HG03354 (cell line): ENCODE measurements at regions not wholly inside any gene's neighbourhood (a gene's known extent, or its start where the extent isn't known, plus 50 kb on each side); places are given as distances from the start of the nearest gene placed in this dataset.

Experiments used
- ATAC-seq: cut with Tn5 transposase; IDR thresholded peaks from one replicate; pipeline ENCODE4 v1.9.1; 2021; ENCODE audit warnings: mild to moderate bottlenecking; ENCODE audit not compliant: unreplicated experiment, poor library complexity, severe bottlenecking

DNA sequence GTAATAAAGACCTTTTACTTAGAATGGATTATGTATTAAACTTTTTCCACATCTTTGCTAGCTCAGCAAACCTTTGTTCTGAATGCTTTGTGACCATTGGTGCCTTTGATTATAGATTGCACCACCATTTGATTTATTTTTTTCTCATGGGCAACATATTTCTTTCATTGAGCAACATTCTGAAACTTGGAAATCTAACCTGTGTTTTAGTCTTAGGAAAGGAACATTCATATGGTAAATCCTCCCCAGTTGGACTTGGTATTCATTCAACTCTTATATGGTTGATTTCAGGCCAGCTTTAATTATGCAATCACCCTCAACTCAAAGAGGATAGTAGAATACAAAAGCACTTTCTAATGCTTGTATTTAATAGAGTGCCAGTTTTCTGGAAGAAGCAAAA lies 1077.9 kb upstream of the ZEB2 start:
- no peak for ATAC-seq

DNA sequence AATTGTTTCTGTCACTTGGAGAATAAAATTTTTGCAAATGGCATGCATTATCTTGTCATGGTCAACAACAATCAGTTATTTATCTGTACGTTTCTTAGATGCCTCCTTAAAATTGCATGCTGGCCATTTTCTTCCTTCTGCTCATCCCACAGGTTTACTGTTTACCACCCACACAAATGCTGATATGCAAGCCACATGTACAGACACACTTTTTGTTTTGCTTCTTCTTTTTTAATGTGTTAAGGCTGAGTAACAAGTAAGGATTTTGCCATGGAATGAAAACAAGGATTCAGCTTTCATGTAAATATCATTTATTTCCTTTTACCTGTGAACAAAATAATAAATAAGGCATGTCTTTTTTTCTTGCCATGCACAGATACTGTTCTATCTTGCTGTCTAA lies 1077.1 kb upstream of the ZEB2 start:
- ATAC-seq = no peak

DNA sequence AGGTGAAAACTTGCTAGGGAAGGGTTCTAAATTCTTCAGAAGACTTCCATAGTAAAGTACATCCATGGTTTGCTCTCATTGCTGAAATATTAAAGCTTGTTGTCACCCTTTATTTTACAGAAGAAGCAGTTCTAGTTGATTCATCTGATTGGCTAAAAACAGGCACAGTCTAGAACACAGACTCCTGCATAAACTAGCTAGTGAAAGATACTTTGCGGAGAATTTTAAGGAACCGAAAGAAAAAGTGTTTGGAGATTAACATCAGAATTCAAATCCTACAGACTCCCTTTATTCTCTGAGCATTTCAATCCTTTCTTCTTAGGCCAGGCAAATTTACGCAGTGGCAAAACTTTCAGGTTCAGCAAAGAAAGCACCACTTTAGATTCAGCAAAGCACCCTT lies 1076.5 kb upstream of the ZEB2 start:
- no peak for ATAC-seq

DNA sequence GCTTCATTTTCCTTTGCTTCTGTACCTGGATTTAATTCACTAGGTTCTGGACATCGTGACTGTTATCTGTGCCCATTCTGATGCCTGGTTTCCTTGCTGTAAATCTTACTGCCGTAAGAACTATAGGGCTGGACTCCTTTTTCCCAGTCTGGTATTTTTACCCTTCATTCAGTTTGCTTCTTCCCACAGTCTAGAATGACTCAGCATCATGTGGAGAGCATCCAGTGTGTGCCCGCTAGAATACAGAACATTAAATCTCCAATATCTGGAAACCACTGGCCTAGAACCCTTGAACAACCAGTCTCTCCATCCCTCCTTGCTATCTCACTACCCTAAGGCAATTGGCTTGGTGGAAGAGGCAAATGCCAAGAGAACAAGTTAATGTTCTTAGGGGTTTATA lies 1075.4 kb upstream of the ZEB2 start:
- ATAC-seq = no peak

DNA sequence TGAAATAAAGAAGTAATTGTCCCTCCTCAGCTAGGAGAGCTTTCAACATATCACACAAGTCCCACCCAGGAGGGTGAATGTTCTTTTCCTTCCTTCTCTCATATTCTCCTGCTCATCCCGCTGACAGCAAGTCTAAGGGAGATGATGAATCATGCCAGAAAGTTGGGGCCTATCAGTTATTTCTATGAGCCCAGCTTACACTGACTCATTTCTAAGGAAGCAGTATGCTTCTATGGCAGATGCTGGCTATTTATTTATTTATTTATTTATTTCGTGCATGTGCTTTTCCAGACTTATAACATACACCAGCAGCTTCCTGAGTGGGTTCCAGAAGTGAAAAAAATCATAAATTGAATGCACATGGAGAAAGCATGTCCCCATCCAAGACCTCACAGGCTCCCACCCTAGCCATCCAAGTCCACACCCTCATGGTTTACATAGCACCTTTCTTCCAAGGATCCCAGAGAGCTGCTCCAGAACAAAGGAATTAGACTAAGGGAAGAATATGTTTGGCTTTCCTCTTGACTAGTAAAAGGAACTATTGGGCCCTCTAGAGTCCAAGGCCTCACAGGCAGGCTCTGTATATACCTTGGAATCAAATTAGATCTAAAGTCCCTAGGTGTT lies 1074.2 kb upstream of the ZEB2 start:
- ATAC-seq = no peak

DNA sequence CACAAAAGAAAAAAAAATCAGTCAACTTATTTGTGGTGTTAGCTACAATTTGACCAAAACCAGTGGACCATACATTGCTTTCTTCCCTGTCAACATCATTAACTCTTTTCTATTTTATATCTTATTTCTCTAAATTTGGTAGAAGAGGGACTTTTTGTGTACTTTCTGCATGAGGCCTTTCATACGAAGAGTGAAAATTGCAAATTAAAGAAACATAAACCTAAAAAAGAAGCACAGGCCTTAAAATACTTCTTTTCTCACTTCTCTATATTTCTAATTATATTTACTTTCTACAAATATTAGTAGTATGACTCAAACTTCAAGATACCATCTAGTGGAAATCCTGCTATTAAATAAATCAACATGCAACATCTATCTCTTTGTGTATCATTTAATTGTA lies 1073.4 kb upstream of the ZEB2 start:
- peak; percentile 41 for ATAC-seq

DNA sequence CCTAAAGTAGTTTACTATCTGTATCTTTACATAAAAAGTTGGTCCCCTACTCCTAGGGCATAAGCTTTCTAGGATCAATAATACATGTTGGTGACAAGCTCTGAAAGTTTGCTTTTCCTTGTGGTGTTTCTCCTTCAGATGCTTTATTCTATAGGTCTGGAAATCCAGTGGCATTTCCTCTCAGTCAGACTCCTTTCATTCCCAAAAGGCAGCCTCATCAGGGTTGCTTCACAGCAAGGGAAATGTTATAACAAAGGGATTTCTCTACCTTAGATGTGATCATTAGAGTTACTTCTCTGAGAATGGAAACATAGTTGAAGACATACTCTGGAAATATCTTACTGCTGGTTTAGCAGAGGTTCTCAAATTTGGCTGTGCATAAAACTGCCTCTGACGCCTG lies 1072.4 kb upstream of the ZEB2 start:
- ATAC-seq = no peak

DNA sequence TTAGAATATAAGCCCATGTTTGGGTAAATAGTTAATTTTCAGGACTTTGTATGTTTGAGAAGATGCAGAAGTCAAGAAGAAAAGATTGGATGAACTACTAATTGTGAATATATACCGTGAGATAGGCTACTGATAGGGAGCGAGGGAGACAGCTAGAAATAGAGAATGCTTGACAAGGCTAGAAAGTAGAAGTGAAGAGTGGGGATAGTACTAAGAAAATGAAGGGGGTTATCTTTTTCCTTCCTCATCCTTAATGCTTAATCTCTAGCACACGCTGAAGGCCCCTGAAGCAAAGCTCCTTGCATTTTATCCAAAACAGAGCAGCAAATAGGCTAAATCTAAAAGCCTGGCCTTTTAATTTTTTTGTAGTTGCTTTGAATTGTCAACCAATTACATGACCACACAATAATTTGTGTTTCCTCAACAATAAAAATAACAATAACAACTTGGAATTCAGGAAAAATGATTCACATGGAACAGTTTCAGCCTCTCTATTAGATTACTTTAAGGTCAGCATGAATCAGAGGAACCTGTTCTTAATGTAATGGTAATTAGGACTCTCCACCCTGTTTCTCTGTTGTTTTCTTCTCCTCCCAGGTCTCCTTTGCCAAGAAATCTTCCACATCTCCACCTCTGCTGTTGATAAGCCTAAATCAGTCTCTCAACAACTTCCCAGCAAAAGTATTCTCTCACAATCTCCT lies 1071.3 kb upstream of the ZEB2 start:
- ATAC-seq = no peak

DNA sequence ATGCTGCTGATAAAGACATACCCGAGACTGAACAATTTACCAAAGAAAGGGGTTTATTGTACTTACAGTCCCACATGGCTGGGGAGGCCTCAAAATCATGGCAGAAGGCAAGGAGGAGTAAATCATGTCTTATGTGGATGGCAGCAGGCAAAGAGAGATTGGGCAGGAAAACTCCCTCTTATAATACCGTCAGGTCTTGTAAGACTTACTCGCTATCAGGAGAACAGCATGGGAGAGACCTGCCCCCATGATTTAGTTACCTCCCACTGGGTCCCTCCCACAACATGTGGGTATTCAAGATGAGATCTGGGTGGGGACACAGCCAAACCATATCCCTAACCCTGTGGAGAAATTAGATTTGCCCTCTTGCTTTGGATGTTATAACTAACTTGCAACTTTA lies 1068.0 kb upstream of the ZEB2 start:
- no peak for ATAC-seq

DNA sequence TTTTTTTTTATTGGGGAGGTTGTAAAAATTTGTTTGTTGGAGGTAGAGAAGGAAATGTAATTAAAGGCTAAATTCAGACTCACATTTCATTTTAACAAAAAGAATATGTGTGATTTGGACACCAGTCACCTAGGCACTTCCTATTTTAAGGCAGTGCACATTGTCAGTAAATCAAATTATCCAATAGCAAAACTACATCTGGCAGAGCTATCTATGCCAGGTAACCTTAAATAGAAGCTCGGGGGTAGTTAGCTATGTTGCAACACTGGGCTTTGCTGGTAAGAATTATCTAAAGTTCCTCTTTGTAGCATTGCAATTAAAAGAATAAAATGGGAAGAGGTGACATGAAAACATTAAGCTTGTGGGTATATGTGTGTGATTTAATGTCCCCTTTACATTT lies 1064.4 kb upstream of the ZEB2 start:
- ATAC-seq = no peak

DNA sequence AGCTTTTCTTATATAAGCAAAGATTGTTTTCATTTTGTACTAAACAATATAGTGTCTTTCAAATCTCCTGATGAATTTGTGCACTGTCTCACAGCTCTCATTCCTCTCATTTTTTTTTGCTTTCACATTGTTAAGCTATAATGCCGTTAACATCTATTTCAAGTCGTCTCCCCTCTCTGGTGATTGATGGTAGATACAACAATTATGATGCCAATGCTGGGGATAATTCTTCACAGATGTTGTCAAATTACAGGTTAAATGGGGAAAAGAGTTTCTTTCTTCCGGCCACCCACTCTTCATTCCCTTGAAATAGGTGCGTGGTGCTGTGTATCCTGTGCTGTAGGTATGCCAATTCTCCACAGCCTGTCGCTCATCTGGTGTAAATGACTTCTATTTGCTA lies 1053.7 kb upstream of the ZEB2 start:
- ATAC-seq = no peak

DNA sequence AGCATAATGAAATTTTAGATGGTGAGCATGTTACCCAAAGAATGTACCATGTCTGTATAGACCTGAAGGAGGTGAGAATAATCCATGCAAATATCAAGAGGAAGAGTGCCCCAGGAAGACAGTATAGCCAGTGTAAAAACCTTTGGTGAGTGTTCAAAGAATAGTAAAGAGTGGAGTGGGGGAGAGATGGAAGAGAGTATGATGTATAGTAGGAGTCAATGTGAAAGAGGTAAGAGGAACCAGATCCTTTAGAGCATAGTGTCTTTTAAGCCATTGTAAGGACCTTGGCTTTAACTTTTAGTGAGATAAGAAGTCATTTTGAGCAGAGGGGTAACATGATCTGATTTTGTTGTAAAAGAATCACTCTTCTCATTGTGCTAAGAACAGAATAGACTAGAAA lies 1052.3 kb upstream of the ZEB2 start:
- no peak for ATAC-seq

DNA sequence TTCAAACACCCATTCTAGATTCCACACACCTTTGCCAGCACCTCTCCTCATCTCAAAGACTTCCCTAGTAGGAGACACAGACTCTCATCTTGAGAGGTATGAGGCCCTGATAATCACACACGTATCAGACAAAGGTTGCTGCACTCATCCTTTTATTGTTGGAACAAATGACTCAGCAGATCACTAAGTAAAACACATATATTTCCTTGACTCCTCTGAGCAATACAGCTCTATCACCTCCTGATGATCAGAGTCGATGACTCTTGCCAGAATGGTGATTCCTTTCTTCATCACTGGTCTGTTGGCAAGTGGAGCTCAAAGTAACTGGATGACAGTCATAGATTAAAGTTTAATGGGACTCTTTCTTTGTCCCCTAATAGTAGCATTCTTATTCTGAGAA lies 1049.2 kb upstream of the ZEB2 start:
- no peak for ATAC-seq

DNA sequence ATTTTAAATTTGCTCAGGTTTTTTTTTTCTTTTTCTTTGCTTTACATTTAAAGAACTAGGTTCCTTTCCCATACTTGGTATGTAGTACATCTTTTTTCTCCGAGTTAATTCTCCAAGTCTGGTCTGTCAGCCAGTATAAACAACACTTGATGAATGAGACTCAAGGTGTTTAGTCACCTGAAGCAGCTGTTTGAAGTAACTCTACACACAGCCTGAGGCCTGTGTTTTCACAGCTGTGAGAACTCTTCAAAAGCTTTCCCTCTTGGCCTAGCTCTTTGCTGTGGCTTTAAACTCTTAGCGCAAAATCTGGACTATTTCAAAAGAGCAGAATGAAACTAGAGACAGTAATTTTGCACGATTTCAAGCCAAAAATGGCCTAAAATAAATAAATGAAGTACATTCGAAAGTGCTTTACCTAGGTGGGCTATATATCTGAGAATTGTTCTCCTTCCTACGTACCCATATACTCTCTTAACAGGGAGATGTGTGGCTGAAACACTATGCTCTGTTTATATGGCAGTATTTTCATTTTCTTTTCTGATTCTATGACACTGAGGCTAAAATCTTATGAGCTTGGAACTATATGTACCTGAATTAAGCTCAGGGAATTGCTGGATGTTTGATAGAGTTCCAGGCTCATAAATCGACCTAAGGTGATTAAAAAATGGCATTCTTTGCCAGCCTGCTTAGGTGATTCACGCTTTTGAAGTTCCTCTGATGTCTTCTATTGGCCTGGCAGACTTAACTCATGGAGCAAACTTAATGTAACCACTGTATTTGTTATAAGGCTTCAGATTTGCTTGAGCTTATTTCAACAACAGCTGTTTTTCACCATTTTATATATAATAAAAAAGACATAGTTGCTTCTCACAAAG lies 1044.1 kb upstream of the ZEB2 start:
- no peak for ATAC-seq

DNA sequence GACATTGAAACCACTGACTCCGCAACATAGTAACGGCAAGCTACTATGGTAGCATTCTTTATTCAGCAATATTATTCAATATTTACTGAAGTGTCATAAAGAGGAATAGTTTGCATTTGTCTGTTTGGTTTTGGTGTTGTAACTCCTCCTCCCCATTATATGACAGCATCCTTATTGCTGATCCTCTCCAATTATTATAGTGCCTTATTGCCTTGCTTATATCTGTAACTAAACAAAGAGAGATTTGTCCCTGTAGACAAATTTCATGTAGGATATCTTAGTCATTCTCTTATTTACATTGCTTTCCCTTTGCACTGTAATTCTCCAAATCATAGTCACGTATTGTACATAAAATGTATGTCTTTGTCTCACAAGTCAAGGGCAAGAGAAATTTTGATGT lies 1041.2 kb upstream of the ZEB2 start:
- no peak for ATAC-seq

DNA sequence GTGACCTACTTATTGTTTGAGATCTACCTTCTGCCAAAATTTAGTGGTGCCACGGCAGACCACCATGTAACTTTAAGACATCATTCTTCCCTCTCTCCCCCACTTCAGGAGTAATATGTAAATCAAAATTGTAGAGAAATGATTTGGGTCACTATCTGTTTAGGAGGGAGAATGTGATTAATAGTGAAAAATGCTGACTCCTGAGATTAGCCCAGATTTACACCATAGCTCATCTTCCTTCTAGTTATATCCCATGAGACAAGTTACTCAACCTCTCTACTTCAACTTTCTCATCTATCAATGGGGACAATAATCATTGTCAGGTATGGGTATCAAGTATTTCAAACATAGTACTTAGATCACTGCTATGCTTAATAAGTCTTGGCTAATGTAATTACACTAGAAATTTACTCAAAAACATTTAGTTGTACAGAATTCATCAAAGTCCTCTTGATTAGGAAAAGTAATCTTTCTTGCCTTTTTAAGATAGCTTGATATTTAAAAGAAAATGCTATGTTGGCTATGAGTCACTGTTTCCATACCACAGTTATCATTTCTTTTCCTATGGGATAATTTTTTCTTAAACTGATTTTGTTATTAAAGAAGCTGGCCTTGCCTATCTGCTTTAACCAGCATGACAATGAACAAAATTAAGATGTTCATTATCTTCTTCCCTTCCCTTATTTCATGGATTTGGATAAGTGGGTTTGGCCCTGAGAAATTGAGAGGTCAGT lies 1038.9 kb upstream of the ZEB2 start:
- ATAC-seq = no peak

DNA sequence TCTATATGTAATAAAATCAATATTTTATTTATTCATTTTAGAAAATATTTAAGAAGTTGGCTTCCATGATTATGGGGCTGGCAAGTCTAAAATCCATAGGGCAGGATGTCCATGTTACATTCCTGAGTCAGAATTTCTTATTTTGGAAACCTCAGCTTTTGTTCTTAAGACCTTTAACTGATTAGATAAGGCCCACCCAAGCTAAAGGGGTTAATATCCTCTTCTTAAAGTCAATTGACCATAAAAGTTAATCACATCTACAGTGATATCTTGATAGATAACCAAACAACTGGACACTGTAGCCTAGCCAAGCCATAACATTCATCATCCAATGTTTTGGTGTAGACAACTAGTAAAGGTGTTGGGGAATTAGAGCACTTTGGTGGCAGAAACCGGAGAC lies 1035.4 kb upstream of the ZEB2 start:
- ATAC-seq = no peak

DNA sequence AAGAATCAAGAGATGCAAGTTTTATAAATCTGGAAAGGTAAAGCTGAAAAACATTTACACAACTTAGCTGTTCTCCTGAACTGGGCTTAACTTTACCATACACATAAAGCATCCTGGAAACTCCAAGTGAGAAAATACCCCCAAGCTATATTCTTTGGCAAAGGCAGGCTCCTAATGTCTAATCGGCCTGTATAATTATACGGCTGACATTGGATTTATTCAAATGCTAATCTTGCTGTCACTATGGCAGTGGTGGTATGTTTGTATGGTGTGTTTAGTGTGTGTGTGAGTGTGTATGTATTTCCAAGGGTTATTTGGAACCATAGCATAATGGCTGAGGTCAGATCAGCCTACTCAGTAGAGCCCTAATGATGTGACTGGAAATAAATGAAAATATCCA lies 1031.8 kb upstream of the ZEB2 start:
- ATAC-seq = no peak

DNA sequence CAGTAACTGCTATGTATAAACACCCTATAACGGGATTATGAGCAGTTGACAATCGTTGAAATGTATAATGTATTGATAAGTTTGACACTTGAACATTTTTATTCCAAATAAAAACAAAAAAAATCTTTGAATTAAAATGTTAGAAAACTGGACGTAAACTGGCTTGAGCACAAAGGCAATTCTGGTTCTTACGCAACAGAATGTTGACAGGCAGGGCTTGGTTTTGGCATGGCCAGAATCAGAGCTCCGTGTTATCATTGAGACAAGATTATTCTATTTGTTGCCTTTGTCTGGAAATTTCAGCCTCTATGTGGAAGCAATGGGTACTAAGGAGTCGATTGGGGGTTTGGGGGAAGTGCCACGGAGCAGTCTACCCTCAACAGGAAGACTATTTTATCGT lies 1028.6 kb upstream of the ZEB2 start:
- no peak for ATAC-seq

DNA sequence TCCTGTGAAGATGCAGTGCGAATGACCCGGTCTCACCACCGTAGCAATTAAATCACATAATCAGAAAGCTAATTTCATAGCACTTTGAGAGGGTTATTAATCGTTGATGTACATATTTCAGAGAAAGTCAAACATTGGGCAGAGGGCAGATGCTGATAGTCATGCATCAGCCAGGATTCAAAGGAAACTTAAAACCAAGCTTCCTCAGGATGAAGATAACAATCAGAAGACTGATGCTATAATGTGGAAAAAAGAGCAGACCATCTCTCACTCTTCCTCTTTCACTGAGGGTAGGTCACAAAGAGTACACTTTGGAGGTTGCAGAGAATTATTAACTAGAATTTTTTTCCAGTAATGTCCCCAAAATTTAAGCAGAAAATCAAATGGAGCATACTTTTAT lies 1027.7 kb upstream of the ZEB2 start:
- ATAC-seq = no peak
